ENCODE measurements at regions not wholly inside any gene's neighbourhood (a gene's known extent, or its start where the extent isn't known, plus 50 kb on each side); places are given as distances from the start of the nearest gene placed in this dataset.

- no peaks in the 10 kb centered on the region for H3K4me1 ChIP-seq (ENCODE audit: control insufficient read depth in 4 of 4, insufficient read depth in 4 of 4, low read length in 3 of 4)
- H3K27ac ChIP-seq (ENCODE audit: low read depth in 1 of 2, low read length in 2 of 2): no peak overlapping the region
- no peak for DNase-seq (ENCODE audit: low spot score)
- H3K4me3 ChIP-seq (ENCODE audit: low read depth in 1 of 3, low read length in 3 of 3): no peak overlapping the region
- H3K9me3 ChIP-seq (ENCODE audit: control insufficient read depth in 4 of 4, low read length in 3 of 4): no peaks in the 10 kb centered on the region
- TF ChIP-seq ZBTB33 (IDR thresholded peaks at IDR 0.05) (no peak), MAX (IDR thresholded peaks at IDR 0.05) (no peak), REST (IDR thresholded peaks at IDR 0.05) (no peak), TAF1 (conservative IDR thresholded peaks at IDR 0.05) (no peak), ATF3 (IDR thresholded peaks at IDR 0.05) (no peak), RXRA (IDR thresholded peaks at IDR 0.05) (no peak), CTCF (IDR thresholded peaks at IDR 0.05; ENCODE audit: low read depth, low read length, missing input control) (no peak), HNF4G (IDR thresholded peaks at IDR 0.05) (no peak), EGR1 (IDR thresholded peaks at IDR 0.05; ENCODE audit: low read depth in 2 of 2) (no peak), YY1 (IDR thresholded peaks at IDR 0.05) (no peak), RAD21 (IDR thresholded peaks at IDR 0.05) (no peak), HNF4A (conservative IDR thresholded peaks at IDR 0.05) (no peak), NR2F2 (IDR thresholded peaks at IDR 0.05) (no peak), SP1 (IDR thresholded peaks at IDR 0.05) (no peak), GABPA (IDR thresholded peaks at IDR 0.05 in 1 of 2, conservative IDR thresholded peaks at IDR 0.05 in 1 of 2) (no peak)
- H3K27me3 ChIP-seq (ENCODE audit: control insufficient read depth in 4 of 4, insufficient read depth in 4 of 4, low read length in 3 of 4): peaks cover 0 to 2% (median 0%) of the 10 kb centered on the region in 4 donors
- no peak overlapping the region for H3K9ac ChIP-seq (ENCODE audit: low read depth in 1 of 2, low read length in 2 of 2)
- H3K36me3 ChIP-seq (ENCODE audit: control insufficient read depth in 4 of 4, insufficient read depth in 3 of 4, low read depth in 1 of 4, low read length in 3 of 4): no peaks in the 10 kb centered on the region
These were observed 381.3 kb upstream of the LARGE1 start for GRCh38 chr22:34301569-34301968.

GRCh38 chr22:34303656-34304055 lies 383.4 kb upstream of the LARGE1 start:
- WGBS: 68% methylated on average over 3 of the region's 3 CpGs

More at GRCh38 chr22:34303656-34304055, 383.4 kb upstream of the LARGE1 start:
- Histone ChIP-seq H3K4me1 (ENCODE audit: control insufficient read depth in 4 of 4, insufficient read depth in 4 of 4, low read length in 3 of 4) (no peaks in the 10 kb centered on the region), H3K27ac (ENCODE audit: low read depth in 1 of 2, low read length in 2 of 2) (no peak overlapping the region), H3K9me3 (ENCODE audit: control insufficient read depth in 4 of 4, low read length in 3 of 4) (no peaks in the 10 kb centered on the region), H3K36me3 (ENCODE audit: control insufficient read depth in 4 of 4, insufficient read depth in 3 of 4, low read depth in 1 of 4, low read length in 3 of 4) (no peaks in the 10 kb centered on the region), H3K27me3 (ENCODE audit: control insufficient read depth in 4 of 4, insufficient read depth in 4 of 4, low read length in 3 of 4) (peaks cover 0 to 3% (median 0%) of the 10 kb centered on the region in 4 donors), H3K4me3 (ENCODE audit: low read depth in 1 of 3, low read length in 3 of 3) (no peak overlapping the region), H3K9ac (ENCODE audit: low read depth in 1 of 2, low read length in 2 of 2) (no peak overlapping the region)
- no peak for DNase-seq (ENCODE audit: low spot score)
- TF ChIP-seq RXRA (IDR thresholded peaks at IDR 0.05) (no peak), EGR1 (IDR thresholded peaks at IDR 0.05; ENCODE audit: low read depth in 2 of 2) (no peak), REST (IDR thresholded peaks at IDR 0.05) (no peak), RAD21 (IDR thresholded peaks at IDR 0.05) (no peak), ZBTB33 (IDR thresholded peaks at IDR 0.05) (no peak), NR2F2 (IDR thresholded peaks at IDR 0.05) (no peak), MAX (IDR thresholded peaks at IDR 0.05) (no peak), JUND (IDR thresholded peaks at IDR 0.05) (no peak), GABPA (IDR thresholded peaks at IDR 0.05 in 1 of 2, conservative IDR thresholded peaks at IDR 0.05 in 1 of 2) (no peak), YY1 (IDR thresholded peaks at IDR 0.05) (no peak), SP1 (IDR thresholded peaks at IDR 0.05) (no peak), TAF1 (conservative IDR thresholded peaks at IDR 0.05) (no peak), ATF3 (IDR thresholded peaks at IDR 0.05) (no peak)
